ENCODE measurements at regions not wholly inside any gene's neighbourhood (a gene's known extent, or its start where the extent isn't known, plus 50 kb on each side); places are given as distances from the start of the nearest gene placed in this dataset.

- H3K4me1 ChIP-seq (ENCODE audit: insufficient read depth, low read length) = no peaks in the 10 kb centered on the region
- H3K27ac ChIP-seq (ENCODE audit: low read depth, low read length) = no peak overlapping the region
- no peak overlapping the region for H3K4me3 Mint-ChIP-seq
- POLR2A ChIA-PET = no interaction called here
- H3K4me1 Mint-ChIP-seq = no peaks in the 10 kb centered on the region
- no peaks in the 10 kb centered on the region for H3K36me3 Mint-ChIP-seq
- H3K27ac Mint-ChIP-seq = no peak overlapping the region
- no peak overlapping the region for H3K4me3 ChIP-seq (ENCODE audit: low read length)
- H3K9me3 ChIP-seq (ENCODE audit: low read length) = no peaks in the 10 kb centered on the region
- H3K9me3 Mint-ChIP-seq = peaks cover 0 to 16% (median 3%) of the 10 kb centered on the region in 5 donors
- no peaks in the 10 kb centered on the region for H3K27me3 ChIP-seq (ENCODE audit: insufficient read depth, low read length, poor library complexity, severe bottlenecking)
- H3K27me3 Mint-ChIP-seq = no peaks in the 10 kb centered on the region
- H3K36me3 ChIP-seq (ENCODE audit: insufficient read depth, low read length) = no peaks in the 10 kb centered on the region
- no peak for DNase-seq
- CTCF ChIA-PET = no interaction called here
These were observed 56.9 kb downstream of the SLITRK6 start for GRCh38 chr13:85742355-85742754.

- peaks cover 0 to 18% (median 3%) of the 10 kb centered on the region in 5 donors for H3K9me3 Mint-ChIP-seq
- H3K27me3 ChIP-seq (ENCODE audit: insufficient read depth, low read length, poor library complexity, severe bottlenecking) = no peaks in the 10 kb centered on the region
- no peak overlapping the region for H3K27ac ChIP-seq (ENCODE audit: low read depth, low read length)
- CTCF ChIA-PET = no interaction called here
- H3K4me3 Mint-ChIP-seq = no peak overlapping the region
- H3K36me3 ChIP-seq (ENCODE audit: insufficient read depth, low read length) = no peaks in the 10 kb centered on the region
- H3K36me3 Mint-ChIP-seq = no peaks in the 10 kb centered on the region
- H3K9me3 ChIP-seq (ENCODE audit: low read length) = no peaks in the 10 kb centered on the region
- no peaks in the 10 kb centered on the region for H3K27me3 Mint-ChIP-seq
- no peaks in the 10 kb centered on the region for H3K4me1 Mint-ChIP-seq
- no peak overlapping the region for H3K27ac Mint-ChIP-seq
- no peak overlapping the region for H3K4me3 ChIP-seq (ENCODE audit: low read length)
- H3K4me1 ChIP-seq (ENCODE audit: insufficient read depth, low read length) = no peaks in the 10 kb centered on the region
- no peak for DNase-seq
- POLR2A ChIA-PET = no interaction called here
These were observed 58.2 kb downstream of the SLITRK6 start for GRCh38 chr13:85741017-85741416.

GRCh38 chr13:85738696-85739320, 60.4 kb downstream of the SLITRK6 start:
- H3K27me3 ChIP-seq (ENCODE audit: insufficient read depth, low read length, poor library complexity, severe bottlenecking) = no peaks in the 10 kb centered on the region
- no peaks in the 10 kb centered on the region for H3K36me3 ChIP-seq (ENCODE audit: insufficient read depth, low read length)
- no peak overlapping the region for H3K4me3 ChIP-seq (ENCODE audit: low read length)
- DNase-seq = no peak
- ChIA-PET POLR2A (no interaction called here), CTCF (no interaction called here)
- Mint-ChIP-seq H3K27ac (no peak overlapping the region), H3K4me3 (no peak overlapping the region), H3K4me1 (no peaks in the 10 kb centered on the region), H3K27me3 (no peaks in the 10 kb centered on the region), H3K9me3 (peaks cover 0 to 19% (median 3%) of the 10 kb centered on the region in 5 donors), H3K36me3 (no peaks in the 10 kb centered on the region)
- no peaks in the 10 kb centered on the region for H3K9me3 ChIP-seq (ENCODE audit: low read length)
- H3K4me1 ChIP-seq (ENCODE audit: insufficient read depth, low read length) = no peaks in the 10 kb centered on the region
- H3K27ac ChIP-seq (ENCODE audit: low read depth, low read length) = no peak overlapping the region

GRCh38 chr13:85737952-85738351, 61.3 kb downstream of the SLITRK6 start:
- no peak overlapping the region for H3K4me3 Mint-ChIP-seq
- H3K27ac Mint-ChIP-seq = no peak overlapping the region
- no peaks in the 10 kb centered on the region for H3K27me3 ChIP-seq (ENCODE audit: insufficient read depth, low read length, poor library complexity, severe bottlenecking)
- H3K4me1 ChIP-seq (ENCODE audit: insufficient read depth, low read length) = no peaks in the 10 kb centered on the region
- no peaks in the 10 kb centered on the region for H3K36me3 ChIP-seq (ENCODE audit: insufficient read depth, low read length)
- H3K27me3 Mint-ChIP-seq = no peaks in the 10 kb centered on the region
- no peak for DNase-seq
- POLR2A ChIA-PET = no interaction called here
- CTCF ChIA-PET = no interaction called here
- no peaks in the 10 kb centered on the region for H3K36me3 Mint-ChIP-seq
- H3K4me3 ChIP-seq (ENCODE audit: low read length) = no peak overlapping the region
- H3K9me3 ChIP-seq (ENCODE audit: low read length) = no peaks in the 10 kb centered on the region
- H3K4me1 Mint-ChIP-seq = no peaks in the 10 kb centered on the region
- no peak overlapping the region for H3K27ac ChIP-seq (ENCODE audit: low read depth, low read length)
- peaks cover 0 to 12% (median 3%) of the 10 kb centered on the region in 5 donors for H3K9me3 Mint-ChIP-seq

- no peak overlapping the region for H3K4me3 Mint-ChIP-seq
- Histone ChIP-seq H3K36me3 (ENCODE audit: insufficient read depth, low read length) (no peaks in the 10 kb centered on the region), H3K27me3 (ENCODE audit: insufficient read depth, low read length, poor library complexity, severe bottlenecking) (no peaks in the 10 kb centered on the region), H3K9me3 (ENCODE audit: low read length) (no peaks in the 10 kb centered on the region), H3K4me3 (ENCODE audit: low read length) (no peak overlapping the region), H3K27ac (ENCODE audit: low read depth, low read length) (no peak overlapping the region), H3K4me1 (ENCODE audit: insufficient read depth, low read length) (no peaks in the 10 kb centered on the region)
- H3K4me1 Mint-ChIP-seq = no peaks in the 10 kb centered on the region
- H3K36me3 Mint-ChIP-seq = no peaks in the 10 kb centered on the region
- ChIA-PET CTCF (no interaction called here), POLR2A (no interaction called here)
- peaks cover 0 to 3% (median 3%) of the 10 kb centered on the region in 5 donors for H3K9me3 Mint-ChIP-seq
- peaks cover 0 to 1% of the 10 kb centered on the region in 2 donors for H3K27me3 Mint-ChIP-seq
- no peak overlapping the region for H3K27ac Mint-ChIP-seq
- no peak for DNase-seq
These were observed 69.9 kb downstream of the SLITRK6 start for GRCh38 chr13:85729296-85729695.

- no peaks in the 10 kb centered on the region for H3K27me3 ChIP-seq (ENCODE audit: insufficient read depth, low read length, poor library complexity, severe bottlenecking)
These were observed 70.4 kb downstream of the SLITRK6 start for GRCh38 chr13:85728811-85729210.

GRCh38 chr13:85725433-85725832, 73.8 kb downstream of the SLITRK6 start:
- H3K36me3 Mint-ChIP-seq = no peaks in the 10 kb centered on the region
- H3K9me3 Mint-ChIP-seq = peaks cover 0 to 13% (median 3%) of the 10 kb centered on the region in 5 donors
- Histone ChIP-seq H3K36me3 (ENCODE audit: insufficient read depth, low read length) (no peaks in the 10 kb centered on the region), H3K4me1 (ENCODE audit: insufficient read depth, low read length) (no peaks in the 10 kb centered on the region), H3K9me3 (ENCODE audit: low read length) (no peaks in the 10 kb centered on the region), H3K27me3 (ENCODE audit: insufficient read depth, low read length, poor library complexity, severe bottlenecking) (no peaks in the 10 kb centered on the region), H3K4me3 (ENCODE audit: low read length) (no peak overlapping the region), H3K27ac (ENCODE audit: low read depth, low read length) (no peak overlapping the region)
- ChIA-PET POLR2A (no interaction called here), CTCF (no interaction called here)
- no peak for DNase-seq
- H3K27ac Mint-ChIP-seq = no peak overlapping the region
- H3K4me1 Mint-ChIP-seq = no peaks in the 10 kb centered on the region
- peaks cover 0 to 1% of the 10 kb centered on the region in 2 donors for H3K27me3 Mint-ChIP-seq
- H3K4me3 Mint-ChIP-seq = no peak overlapping the region

More at GRCh38 chr13:85728811-85729210, 70.4 kb downstream of the SLITRK6 start:
- Histone ChIP-seq H3K4me1 (ENCODE audit: insufficient read depth, low read length) (no peaks in the 10 kb centered on the region), H3K27ac (ENCODE audit: low read depth, low read length) (no peak overlapping the region), H3K4me3 (ENCODE audit: low read length) (no peak overlapping the region), H3K36me3 (ENCODE audit: insufficient read depth, low read length) (no peaks in the 10 kb centered on the region), H3K9me3 (ENCODE audit: low read length) (no peaks in the 10 kb centered on the region)
- H3K4me3 Mint-ChIP-seq = no peak overlapping the region
- H3K9me3 Mint-ChIP-seq = peaks cover 0 to 3% (median 3%) of the 10 kb centered on the region in 5 donors
- H3K27me3 Mint-ChIP-seq = peaks cover 0 to 1% of the 10 kb centered on the region in 2 donors
- CTCF ChIA-PET = no interaction called here
- POLR2A ChIA-PET = no interaction called here
- DNase-seq = no peak
- no peaks in the 10 kb centered on the region for H3K36me3 Mint-ChIP-seq
- H3K27ac Mint-ChIP-seq = no peak overlapping the region
- no peaks in the 10 kb centered on the region for H3K4me1 Mint-ChIP-seq

GRCh38 chr13:85724546-85725432, 74.4 kb downstream of the SLITRK6 start:
- no peak overlapping the region for H3K27ac ChIP-seq (ENCODE audit: low read depth, low read length)
- no peaks in the 10 kb centered on the region for H3K9me3 ChIP-seq (ENCODE audit: low read length)
- DNase-seq = no peak
- no peaks in the 10 kb centered on the region for H3K4me1 Mint-ChIP-seq
- ChIA-PET POLR2A (no interaction called here), CTCF (no interaction called here)
- H3K27ac Mint-ChIP-seq = no peak overlapping the region
- no peaks in the 10 kb centered on the region for H3K4me1 ChIP-seq (ENCODE audit: insufficient read depth, low read length)
- no peaks in the 10 kb centered on the region for H3K36me3 ChIP-seq (ENCODE audit: insufficient read depth, low read length)
- H3K27me3 ChIP-seq (ENCODE audit: insufficient read depth, low read length, poor library complexity, severe bottlenecking) = no peaks in the 10 kb centered on the region
- H3K36me3 Mint-ChIP-seq = no peaks in the 10 kb centered on the region
- H3K9me3 Mint-ChIP-seq = peaks cover 0 to 13% (median 3%) of the 10 kb centered on the region in 5 donors
- peaks cover 0 to 1% of the 10 kb centered on the region in 2 donors for H3K27me3 Mint-ChIP-seq
- H3K4me3 Mint-ChIP-seq = no peak overlapping the region
- no peak overlapping the region for H3K4me3 ChIP-seq (ENCODE audit: low read length)
